Stimulated activated CD4-positive, alpha-beta T cell treated with anti-CD3 and anti-CD28 coated beads, TNF-alpha, amount 100 ng/mL, for 1 hour (primary cell): ENCODE measurements at regions not wholly inside any gene's neighbourhood (a gene's known extent, or its start where the extent isn't known, plus 50 kb on each side); places are given as distances from the start of the nearest gene placed in this dataset.
"Not testable (repeated sequence)": the region's sequence is repeated elsewhere in the genome, so short reads cannot be mapped to it uniquely, and the experiment has no call there.

ENCODE experiments used
- DNase-seq, 3 donors: peaks; one replicate each; pipeline ENCODE4 v3.0.0-alpha.2; 2020; ENCODE audit warnings: low read depth in 3 of 3, low spot score in 1 of 3

DNA sequence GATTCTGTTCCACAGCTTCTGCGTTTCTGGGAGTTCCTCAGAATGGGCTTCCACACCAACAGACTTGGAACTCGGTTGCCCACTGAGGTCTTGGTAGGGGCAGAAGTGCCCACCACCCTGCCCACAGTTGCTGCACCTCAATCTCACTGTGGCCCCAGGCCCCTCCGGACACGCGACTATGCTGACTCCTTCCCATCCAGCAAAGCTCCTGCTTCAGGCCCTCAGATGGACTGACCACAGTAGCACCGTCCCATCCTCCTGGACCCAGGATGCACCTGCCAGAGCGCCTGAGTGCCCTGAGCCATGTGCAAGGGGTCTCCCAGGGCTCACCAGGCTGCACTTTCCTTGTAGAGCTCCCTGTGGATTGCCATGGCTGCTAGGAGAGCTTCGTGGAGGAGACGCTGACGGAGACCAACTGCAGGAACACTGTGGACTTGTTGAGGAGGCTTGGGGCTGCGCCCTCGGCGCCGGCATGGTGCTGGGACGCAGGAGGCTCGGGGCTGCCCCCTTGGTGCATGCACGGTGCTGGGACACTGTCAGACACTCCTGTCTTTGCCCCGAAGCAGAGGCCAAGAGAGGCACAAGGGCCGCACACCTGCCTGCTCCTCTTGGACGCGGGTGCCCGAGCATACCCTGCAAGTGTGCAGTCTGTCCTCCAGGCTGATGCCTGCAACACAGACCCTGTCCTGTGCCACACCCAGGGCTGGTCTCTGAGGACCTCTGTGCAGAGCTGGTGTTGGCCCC, 201.3 kb downstream of the LIPI start:
- not testable (repeated sequence) for DNase-seq

DNA sequence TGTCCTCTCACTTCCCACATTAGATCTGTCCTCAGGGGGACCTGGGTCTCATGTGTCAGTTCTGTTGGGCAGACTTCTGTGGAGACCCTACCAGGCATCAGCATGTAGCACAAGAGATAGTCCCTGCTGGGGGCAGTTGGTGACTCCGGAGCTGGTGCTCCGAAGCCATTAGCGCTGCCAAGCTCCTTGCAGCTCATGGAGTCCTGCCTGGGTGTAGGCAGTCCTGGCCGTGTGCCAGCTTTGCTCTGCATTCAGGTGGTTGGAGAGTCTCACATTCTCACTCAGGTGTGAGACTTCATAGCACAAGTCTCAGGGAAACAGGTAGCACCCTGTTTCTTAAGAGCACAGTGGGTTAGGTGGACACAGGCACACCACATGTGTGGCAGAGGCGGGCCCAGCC, 202.3 kb downstream of the LIPI start:
- DNase-seq = not testable (repeated sequence)

DNA sequence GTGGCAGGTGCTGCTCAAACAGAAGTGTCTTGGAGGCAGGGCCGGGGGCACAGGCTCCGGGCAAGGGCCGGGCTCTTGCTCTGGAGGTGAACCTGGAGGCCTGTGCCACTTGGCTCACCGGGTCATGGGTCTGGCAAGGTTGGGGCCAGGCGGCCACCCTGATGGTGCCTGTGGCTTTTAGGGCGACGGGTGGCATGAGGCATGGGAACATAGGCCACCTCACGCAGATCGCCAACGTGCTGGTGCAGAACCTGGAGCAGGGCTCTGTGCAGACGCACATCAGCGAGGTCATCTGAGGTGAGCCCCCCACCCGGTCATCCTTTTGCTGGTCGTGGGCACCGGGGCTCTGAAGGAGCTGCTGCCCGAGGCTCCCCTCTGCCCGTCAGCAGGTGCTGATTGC, 202.7 kb downstream of the LIPI start:
- DNase-seq = not testable (repeated sequence)

DNA sequence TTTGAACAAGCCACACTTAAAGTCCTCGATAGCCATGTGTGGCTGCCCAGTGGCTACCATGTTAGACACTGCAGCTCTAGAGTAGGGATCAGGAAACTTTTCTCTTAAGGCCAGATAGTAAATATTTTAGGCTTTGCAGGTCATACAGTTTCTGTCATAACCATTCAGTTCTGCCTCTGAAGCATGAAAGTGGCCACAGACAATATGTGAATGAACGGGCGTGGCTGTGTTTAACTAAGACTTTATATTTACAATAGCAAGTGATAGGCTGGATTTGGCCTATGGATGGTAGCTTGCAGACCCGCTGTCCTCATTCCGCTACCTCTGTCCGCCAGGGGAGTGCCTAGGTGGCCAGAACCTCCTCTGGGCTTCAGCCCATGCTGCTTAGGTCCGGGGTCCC, 204.6 kb downstream of the LIPI start:
- not testable (repeated sequence) for DNase-seq

DNA sequence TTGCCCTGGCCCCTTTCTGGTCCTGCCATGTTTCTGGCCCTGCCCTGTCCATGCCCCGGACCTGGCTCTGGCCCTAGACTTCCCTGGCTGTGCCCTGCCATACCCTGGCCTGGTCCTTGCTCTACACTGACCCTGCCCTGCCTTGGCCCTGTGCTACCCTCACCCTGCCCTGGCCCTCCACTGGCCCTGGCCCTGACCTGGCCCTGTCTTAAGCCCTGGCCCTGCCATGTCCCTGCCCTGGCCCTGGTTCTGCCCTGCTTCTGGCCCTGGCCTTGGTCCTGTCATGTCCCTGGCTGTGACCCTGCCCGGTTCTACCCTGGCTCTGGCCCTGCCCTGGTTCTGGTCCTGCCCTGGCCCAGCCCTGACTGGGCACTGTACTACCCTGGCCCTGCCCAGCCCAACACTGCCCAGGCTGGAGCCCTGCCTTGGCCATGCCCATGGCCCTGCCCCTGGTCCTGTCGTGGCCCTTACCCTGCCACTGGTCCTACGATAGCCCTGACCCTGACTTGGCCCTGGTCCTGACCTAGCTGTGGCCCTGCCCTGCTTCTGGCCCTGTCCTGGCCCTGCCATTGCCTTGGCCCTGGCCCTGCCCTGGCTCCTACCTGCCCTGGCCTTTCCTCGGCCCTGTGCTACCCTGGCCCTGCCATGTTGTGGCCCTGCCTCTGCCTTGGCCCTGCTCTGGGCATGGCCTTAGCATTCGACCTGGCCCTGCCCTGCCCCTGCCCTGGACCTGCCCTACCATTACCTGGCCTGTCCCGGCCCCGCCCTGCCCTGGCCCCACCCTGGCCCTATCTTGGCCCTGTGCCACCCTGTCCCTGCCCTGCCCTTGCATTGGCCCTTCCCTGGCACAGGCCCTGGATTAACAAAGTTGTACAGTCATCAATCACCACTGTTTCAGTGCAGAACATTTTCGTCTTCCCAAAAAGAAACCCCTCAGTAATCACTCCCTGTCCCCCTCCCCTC, 223.5 kb downstream of the LIPI start:
- DNase-seq = not testable (repeated sequence)

DNA sequence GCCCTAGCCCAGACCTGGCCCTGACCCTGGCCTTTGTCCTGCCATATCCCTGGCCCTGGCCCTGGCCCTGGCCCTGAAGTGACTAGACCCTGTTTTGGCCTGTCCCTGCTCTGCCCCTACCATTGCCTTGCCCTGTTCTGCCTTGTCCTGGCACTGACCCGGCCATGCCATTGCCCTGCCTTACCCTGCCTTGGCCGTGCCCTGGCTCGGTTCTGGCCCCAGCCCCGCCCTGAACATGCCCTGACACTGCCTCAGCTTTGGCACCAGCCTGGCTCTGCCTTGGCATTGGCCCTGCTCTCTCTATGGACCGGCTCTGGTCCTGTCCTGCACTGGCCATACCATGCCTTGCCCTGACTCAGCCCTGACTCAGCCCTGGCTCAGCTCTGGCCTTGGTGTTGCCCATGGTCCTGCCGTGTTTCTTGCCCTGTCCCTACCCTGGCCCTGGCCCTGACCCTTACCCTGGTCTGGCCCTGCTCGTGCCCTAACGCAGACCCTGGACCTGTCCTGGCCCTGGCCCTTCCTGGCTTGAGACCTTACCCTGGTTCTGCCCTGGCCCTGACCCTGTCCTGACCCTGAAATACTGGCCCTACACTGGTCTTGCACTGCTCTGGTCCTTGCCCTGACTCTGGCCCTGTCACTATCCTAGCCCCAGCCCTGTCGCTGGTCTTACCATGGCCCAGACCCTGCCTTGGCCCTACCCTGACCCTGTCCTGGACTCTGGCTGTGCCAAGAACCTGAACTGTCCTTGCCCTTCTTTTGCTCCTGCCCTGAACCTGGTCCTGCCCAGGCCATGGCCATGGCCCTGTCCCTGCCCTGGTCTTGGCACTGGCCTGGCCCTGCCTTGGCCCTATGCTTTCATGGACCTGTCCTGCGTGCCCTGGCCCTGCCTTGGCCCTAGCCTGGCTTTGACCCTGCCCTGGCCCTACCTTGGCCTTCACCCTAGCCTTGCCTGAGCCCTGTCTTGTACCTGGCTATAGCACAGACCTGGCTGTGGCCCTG, 224.6 kb downstream of the LIPI start:
- not testable (repeated sequence) for DNase-seq

DNA sequence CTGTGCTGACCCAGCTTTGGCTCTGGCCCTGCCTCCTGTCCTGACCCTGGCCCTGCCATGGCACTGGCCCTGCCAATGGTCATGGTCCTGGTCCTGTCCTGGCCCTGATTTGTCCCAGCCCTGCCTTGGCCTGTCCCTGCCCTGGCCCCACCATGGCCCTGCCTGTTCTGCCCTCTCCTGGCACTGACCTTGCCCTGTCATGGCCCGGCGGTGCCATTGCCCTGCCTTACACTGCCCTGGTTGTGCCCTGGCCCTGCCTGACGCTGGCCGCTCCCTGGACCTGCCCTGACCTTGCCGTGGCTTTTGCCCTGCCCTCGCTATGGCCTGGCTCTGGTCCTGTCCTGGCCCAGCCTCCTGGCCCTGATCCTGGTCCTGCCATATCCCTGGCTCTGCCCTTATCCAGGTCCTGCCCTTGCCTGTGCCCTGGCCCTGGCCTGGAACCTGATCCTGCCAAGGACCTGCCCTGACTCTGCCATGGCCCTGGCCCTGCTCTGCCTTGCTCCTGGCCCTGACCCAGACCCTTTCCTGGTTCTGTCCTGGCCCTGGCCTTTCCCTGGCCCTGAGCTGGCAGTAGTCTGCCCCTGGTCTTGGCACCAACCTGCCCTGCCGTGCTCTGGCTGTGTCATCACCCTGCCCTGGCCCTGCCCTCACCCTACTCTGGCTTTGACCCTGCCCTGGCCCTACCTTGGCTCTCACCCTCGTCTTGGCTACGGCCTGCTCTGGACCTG, 225.5 kb downstream of the LIPI start:
- not testable (repeated sequence) for DNase-seq

DNA sequence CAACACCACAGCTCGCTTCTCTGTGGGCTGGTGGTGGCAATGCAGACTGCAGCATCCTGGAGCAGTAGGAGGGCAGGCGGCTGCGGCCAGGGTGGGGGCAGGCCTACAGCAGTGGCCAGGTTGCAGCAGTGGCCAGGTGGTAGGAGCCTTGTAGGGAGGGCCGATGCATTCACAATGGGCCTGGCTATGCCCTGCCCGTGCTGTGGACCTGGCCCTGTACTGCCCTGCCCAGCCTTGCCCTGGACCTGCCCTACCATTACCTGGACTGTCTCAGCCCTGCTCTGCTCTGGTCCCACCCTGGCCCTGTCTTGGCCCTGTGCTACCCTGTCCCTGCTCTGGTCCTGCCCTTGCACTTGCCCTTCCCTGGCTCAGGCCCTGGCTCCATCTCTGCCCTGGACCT, 226.0 kb downstream of the LIPI start:
- DNase-seq = not testable (repeated sequence)

DNA sequence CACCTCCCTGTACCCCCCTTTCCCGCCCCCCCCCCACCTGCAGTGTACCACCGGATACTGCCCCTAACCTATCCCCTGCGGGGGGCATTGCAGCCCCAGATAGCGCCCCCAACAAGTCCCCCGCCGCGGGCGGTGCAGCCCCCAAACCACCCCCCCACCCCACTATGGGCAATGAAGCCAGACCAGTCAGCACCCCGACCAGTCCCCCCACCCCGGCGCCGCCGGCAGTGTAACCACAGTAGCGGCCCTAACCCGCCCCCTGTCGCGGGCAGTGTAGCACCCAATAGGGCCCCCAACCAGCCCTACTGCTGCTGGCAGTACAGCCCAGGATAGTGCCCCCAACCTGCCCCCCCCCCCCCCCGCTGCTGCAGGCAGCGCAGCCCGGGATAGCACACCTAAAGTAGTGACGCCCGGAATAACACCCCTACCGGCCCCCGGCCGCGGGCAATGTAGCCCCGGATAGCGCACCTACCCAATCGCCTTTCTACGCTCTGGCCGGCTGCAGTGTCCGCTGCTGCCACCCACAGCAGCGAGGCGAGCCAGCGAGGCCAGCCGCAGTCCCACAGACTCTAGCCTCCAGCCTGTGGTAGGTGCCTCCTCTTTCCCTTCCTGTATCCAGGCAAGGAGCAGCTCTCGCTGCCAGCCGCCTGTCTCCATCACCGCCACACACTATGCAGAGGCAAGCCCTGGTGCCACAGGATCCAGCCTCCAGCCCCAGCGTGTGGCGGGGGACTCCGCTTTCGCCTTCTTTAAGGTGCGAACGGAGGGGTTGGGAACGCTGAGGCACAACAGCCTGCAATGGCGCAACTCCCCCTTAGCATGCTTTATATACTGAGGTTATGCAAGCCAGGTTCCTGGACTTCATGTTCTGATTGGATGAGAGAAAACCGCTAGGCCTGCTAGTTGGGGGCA, 229.3 kb downstream of the LIPI start:
- DNase-seq = not testable (repeated sequence)

DNA sequence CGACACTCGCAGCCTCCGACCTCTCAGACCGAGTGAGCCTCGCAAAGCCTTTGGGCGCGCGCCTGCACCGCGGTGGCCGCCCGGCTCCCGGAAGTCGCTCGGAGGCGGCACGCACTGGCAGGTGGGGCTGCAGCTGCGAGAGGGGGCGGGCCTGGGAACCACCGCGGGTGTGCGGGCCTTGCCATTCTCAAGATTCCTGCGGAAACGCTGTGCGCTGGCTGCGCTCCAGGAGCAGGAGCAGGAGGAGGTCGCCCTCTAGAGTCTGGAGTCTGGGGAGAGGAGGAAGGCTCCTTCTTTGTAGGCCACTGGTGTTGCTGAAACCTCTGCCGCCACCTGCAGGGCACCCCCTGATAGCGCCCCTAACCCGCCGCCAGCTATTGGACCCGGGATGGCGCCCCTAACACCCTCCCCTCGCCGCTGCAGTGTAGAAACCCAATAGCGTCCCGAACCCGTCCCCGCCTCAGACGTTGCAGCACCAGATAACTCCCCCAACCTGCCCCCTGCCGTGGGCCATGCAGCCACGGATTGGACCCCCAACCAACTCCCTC, 230.6 kb downstream of the LIPI start:
- peak in 2 of 3 donors; percentile 13 to 36 for DNase-seq

DNA sequence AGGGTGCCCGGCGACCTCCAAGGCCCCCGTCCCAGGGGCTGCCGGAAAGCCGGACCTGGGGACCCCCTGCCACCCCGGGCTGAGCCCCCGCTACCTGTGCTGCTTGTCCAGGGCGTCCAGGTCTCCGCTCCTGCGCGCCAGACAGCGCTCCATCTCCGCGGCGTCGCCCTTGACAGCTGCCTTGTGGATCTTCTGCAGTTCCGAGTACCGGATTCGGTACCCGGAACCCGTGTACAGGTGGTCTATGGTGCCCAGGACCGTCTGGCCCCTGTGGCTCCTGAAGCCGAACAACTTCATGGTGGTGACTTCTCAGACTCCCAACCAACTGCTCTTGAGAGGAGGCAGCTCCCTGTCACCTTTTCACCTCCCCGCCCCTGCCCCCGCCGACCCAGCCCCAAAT, 231.1 kb downstream of the LIPI start:
- not testable (repeated sequence) for DNase-seq

DNA sequence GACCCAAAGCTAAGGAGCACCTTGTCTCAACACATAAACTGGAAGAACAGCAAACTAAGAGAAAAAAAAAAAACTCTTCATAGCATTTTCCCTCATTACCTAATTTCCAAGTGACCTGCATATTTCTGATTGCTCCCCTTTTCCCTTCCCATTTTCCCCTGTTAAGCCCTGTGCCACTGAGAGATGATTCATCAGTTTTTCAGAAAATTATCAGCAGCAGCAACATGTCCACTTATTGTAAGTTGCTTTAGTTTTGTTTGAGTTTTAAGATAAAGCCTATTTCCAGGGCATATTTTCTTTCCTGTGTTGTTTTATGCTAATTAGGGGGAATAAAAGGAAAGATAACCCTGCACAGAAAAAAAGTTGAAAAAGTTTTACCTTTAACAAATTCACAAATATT, 236.2 kb downstream of the LIPI start:
- not testable (repeated sequence) for DNase-seq

DNA sequence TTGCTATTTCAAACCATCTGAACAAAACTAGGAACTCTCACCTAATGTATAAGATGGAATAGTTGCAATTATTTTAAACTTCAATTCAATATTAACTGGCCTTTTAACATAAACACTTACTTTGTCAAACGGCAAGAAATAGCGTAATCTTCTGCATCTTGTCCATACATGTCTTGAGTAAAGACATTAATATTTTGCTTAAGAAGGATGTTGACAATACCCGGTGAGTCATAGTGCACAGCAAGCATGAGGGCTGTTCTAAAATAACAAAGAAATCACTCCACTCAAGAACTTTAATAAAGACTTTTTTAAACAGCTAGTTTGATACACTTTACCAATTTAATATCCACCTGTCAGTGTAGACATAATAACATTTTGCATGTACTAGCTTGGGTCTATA, 240.9 kb downstream of the LIPI start:
- DNase-seq = not testable (repeated sequence)

DNA sequence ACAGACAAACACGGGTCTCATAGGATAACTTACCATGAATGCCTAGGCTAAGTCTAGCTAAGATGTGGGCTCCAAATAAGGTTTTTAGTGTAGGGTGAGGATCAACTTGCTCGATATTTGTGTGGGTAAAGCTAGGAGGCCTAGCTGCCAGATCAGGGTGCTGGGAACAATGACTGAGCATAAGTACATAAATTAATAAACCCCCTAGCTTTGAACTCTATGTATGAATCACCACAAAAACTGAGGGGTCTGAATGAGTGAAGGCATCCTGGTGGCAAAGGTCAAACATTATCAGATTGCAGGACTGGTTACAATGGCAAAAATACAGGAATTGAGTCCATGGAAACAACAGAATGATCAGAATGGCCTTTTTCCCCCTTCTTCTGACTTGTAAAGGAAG, 241.8 kb downstream of the LIPI start:
- DNase-seq = not testable (repeated sequence)

DNA sequence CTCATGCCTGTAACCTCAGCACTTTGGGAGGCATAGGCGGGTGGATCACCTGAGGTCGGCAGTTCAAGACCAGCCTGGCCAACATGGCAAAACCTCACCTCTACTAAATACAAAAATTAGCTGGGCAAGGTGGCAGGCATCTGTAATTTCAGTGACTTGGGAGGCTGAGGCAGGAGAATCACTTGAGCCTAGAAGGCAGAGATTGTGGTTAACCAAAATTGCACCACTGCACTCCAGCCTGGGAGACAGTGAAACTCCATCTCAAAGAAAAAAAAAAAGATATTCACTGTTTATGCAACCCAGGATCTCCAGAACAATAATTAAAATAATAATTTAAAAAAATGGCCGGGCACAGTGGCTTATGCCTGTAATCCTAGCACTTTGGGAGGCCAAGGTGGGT, 247.5 kb downstream of the LIPI start:
- DNase-seq = not testable (repeated sequence)

DNA sequence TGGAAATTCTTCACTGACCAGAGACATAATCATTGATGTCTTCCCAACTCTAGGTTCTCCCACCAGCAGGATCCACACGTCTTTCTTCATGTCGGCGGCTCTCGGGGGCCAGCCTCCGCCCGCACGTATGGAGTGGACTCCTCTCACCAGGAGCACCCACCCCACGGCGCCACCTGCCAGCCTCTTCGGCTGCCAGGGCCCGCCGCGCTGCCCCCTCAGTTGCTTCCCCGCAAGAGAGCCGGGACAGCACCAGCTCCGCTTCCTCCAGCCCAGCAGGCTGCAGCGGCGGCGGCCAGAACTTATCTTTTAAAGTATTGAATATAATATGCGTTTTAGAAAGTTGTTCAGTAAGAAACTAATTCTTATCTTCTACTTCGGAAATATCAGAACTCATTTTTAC, 273.5 kb downstream of the LIPI start:
- DNase-seq = no peak

DNA sequence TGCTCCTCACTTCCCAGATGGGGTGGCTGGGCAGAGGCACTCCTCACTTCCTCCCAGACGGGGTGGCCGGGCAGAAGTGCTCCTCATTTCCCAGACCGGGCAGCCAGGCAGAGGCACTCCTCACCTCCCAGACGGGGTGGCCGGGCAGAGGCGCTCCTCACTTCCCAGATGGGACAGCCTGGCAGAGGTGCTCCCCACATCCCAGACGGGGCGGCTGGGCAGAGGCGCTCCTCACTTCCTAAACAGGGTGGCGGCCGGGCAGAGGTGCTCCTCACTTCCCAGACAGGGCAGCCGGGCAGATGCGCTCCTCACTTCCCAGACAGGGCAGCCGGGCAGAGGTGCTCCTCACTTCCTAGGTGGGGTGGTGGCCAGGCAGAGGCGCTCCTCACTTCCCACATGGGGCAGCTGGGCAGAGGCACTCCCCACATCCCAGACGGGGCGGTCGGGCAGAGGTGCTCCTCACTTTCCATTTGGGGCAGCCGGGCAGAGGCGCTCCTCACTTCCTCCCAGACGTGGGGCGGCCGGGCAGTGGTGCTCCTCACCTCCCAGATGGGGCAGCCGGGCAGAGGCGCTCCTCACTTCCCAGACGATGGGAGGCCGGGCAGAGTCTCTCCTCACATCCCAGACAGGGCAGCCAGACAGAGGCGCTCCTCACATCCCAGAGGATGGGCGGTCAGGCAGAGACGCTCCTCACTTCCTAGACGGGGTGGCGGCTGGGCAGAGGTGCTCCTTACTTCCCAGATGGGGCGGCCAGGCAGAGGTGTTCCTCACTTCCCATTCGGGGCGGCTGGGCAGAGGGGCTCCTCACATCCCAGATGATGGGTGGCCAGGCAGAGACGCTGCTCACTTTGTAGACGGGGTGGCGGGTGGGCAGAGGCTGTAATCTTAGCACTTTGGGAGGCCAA, 274.5 kb downstream of the LIPI start:
- not testable (repeated sequence) for DNase-seq
